Astrocyte of the spinal cord (primary cell): ENCODE measurements at regions not wholly inside any gene's neighbourhood (a gene's known extent, or its start where the extent isn't known, plus 50 kb on each side); places are given as distances from the start of the nearest gene placed in this dataset.

Experiments
- DNase-seq: peaks from one replicate; pipeline ENCODE4 v3.0.0; 2011; ENCODE audit warnings: low read depth, low spot score
- H3K4me3 ChIP-seq: 2 replicates; pipeline ENCODE4 v1.5.1; 2011; ENCODE audit warnings: low read depth, mild to moderate bottlenecking, low read length, moderate library complexity
- CTCF ChIP-seq: IDR thresholded peaks from 2 replicates; pipeline ENCODE4 v1.5.1; 2012; ENCODE audit warnings: low read depth, mild to moderate bottlenecking, low read length, inconsistent platforms
- in situ Hi-C: cut with HindIII; loops from 2 replicates; pipeline ENCODE4 v1.10.0; 2017; ENCODE audit warnings: low sequenced_read_pairs

DNA sequence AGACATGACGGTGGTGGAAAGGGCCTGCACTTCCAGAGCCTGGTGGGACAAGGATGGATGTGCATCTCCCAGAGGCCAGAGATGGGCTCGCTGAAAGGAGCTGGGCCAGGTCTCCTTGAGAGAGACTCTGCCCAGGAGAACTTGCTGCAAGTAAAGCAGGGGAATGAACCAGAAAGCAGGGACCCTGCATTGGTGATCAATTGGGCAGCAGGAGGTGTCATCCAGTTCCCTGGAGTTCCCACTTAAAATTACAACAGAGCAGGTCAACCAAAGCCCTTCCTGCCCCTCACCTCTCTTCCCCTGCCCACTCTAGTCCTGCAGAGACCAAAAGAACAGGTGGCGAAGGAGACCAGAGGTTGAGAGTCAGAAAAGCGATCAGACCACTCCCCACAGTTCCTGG lies 69.7 kb upstream of the CAB39 start:
- no peak for DNase-seq
- H3K4me3 ChIP-seq, result no peak overlapping the region
- in situ Hi-C loops, result no loop called here
- TF ChIP-seq CTCF, result no peak

DNA sequence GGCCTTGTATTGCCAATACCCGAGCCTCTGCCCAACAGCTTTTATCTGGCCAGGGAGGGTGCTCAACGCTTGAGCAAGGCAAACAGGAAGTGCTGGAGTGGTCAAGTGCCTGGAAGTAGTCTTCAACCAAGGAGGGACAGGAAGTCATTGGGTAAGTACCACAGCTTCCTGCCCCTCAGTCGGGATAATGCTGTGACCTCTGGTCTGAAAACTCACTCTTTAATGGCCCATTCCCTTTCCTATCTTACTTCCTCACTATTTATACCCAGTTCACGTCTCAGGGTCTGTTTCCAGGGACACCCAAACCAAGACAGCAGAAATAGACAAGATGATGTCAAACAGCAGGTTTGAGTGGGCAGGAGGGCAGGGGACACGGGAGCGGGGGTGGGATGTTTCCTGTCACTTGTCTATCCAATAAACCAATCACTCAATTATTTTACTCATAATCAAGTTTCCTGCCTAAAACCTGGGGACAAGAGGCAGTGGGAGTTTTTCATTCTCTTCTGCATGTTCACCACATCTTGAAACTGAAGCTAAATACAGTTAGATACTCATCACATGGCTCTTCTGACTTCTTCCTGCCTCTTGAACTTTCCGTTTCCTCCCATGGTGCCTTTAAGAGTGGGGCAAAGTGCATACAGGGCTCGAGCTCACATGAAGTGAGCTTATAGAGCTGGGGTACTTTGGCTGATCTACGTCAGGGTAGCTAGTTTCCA lies 68.9 kb upstream of the CAB39 start:
- no peak for TF ChIP-seq CTCF
- in situ Hi-C loops, result no loop called here
- no peak overlapping the region for H3K4me3 ChIP-seq
- no peak for DNase-seq

GRCh38 chr2:230644356-230644935 lies 68.2 kb upstream of the CAB39 start:
- H3K4me3 ChIP-seq, result no peak overlapping the region
- no peak for TF ChIP-seq CTCF
- in situ Hi-C loops, result no loop called here
- DNase-seq, result no peak

- in situ Hi-C loops, result no loop called here
- DNase-seq, result no peak
- no peak overlapping the region for H3K4me3 ChIP-seq
- no peak for TF ChIP-seq CTCF
These were observed 64.3 kb upstream of the CAB39 start for GRCh38 chr2:230648356-230648755.

DNA sequence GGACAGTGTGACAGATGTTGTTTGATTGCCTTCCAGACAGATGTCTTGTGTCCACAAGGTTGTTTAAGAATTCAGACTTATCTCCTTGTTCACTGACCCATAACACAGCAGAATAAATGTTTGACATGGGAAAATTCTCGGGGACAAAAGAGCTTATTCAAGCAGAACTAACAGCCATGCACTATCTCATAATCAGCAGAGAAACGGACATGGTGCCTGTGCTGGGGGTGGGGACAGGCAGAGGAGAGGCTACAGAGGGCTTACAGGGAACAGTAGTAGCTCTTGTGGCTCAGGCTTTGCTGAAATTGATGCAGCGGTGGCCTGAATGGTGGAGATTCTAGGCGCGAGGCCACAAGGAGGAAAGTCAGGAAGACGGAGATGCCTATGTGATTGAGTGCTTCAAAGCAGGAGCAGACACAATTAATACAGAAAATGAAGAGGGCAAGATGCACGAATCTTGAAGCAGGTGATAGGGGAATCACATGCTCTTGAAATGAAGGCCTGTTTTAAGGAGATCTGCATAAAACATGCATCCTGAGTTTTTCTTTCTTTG lies 62.0 kb upstream of the CAB39 start:
- in situ Hi-C loops, result no loop called here
- no peak for DNase-seq
- H3K4me3 ChIP-seq, result no peak overlapping the region
- no peak for TF ChIP-seq CTCF

- H3K4me3 ChIP-seq, result no peak overlapping the region
- no peak for DNase-seq
- no peak for TF ChIP-seq CTCF
- in situ Hi-C loops, result no loop called here
These were observed 58.6 kb upstream of the CAB39 start for GRCh38 chr2:230654057-230654456.
